ENCODE measurements at regions not wholly inside any gene's neighbourhood (a gene's known extent, or its start where the extent isn't known, plus 50 kb on each side); places are given as distances from the start of the nearest gene placed in this dataset.
"Not testable (repeated sequence)": the region's sequence is repeated elsewhere in the genome, so short reads cannot be mapped to it uniquely, and the experiment has no call there.

DNA sequence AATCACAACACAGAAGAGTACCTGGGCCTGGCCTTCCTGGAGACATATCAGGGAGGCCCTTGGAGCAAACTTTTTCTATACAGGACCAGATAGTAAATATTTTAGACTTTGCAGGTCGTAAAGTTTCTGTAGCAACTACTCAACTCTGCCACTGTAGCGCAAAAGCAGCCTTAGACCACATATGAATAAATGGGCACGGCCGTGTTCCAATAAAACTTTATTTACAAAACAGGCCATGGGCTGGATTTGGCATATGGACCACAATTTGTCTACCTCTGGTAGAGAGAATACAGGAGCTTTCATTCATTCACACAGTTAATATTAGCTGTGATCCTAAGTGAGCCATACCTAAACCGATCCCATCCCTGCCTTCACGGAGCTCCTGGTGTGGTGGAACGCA lies 98.6 kb upstream of the CAB39 start:
- Histone ChIP-seq H3K9ac (ENCODE audit: insufficient read length, low read depth) (no peak overlapping the region), H3K36me3 (ENCODE audit: insufficient read depth, insufficient read length, low read length) (no peaks in the 10 kb centered on the region), H3K9me3 (ENCODE audit: insufficient read depth, low read length) (no peaks in the 10 kb centered on the region), H3K4me1 (ENCODE audit: insufficient read depth, insufficient read length) (no peaks in the 10 kb centered on the region), H3K4me3 (ENCODE audit: insufficient read length, low read depth) (no peak overlapping the region), H3K27me3 (ENCODE audit: insufficient read depth, insufficient read length) (no peaks in the 10 kb centered on the region)
- TF ChIP-seq SUZ12 (IDR thresholded peaks at IDR 0.05; ENCODE audit: extremely low read depth, insufficient read depth, insufficient read length): no peak
- no peak for TF ChIP-seq ZNF274 (IDR thresholded peaks at IDR 0.05; ENCODE audit: low read depth, low read length)
- TF ChIP-seq YY1 (IDR thresholded peaks at IDR 0.05; ENCODE audit: insufficient read depth, insufficient read length): no peak
- DNase-seq (ENCODE audit: low read depth, low spot score): no peak

DNA sequence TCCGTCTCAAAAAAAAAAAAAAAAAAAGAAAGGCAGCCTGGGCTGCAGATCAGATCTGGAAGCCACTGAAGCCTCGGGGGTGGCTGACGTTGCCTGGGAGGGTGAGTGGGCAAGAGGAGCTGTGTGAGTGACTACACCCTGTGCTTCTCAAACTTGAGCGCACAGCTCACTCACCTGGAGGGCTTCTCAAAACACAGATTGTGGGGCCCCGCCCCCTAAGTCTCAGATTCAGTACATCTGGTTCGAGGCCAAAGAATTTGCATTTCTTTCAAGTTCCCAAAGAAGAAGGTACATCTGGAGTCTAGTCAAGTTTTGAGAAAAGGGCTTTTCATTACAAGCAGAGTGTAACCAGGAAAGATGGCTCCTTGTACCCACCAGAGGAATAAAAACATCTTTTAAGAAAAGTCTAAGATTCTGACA lies 97.7 kb upstream of the CAB39 start:
- Histone ChIP-seq H3K9me3 (ENCODE audit: insufficient read depth, low read length) (no peaks in the 10 kb centered on the region), H3K4me1 (ENCODE audit: insufficient read depth, insufficient read length) (no peaks in the 10 kb centered on the region), H3K36me3 (ENCODE audit: insufficient read depth, insufficient read length, low read length) (no peaks in the 10 kb centered on the region), H3K9ac (ENCODE audit: insufficient read length, low read depth) (no peak overlapping the region), H3K4me3 (ENCODE audit: insufficient read length, low read depth) (no peak overlapping the region), H3K27me3 (ENCODE audit: insufficient read depth, insufficient read length) (no peaks in the 10 kb centered on the region)
- no peak for DNase-seq (ENCODE audit: low read depth, low spot score)
- no peak for TF ChIP-seq YY1 (IDR thresholded peaks at IDR 0.05; ENCODE audit: insufficient read depth, insufficient read length)

DNA sequence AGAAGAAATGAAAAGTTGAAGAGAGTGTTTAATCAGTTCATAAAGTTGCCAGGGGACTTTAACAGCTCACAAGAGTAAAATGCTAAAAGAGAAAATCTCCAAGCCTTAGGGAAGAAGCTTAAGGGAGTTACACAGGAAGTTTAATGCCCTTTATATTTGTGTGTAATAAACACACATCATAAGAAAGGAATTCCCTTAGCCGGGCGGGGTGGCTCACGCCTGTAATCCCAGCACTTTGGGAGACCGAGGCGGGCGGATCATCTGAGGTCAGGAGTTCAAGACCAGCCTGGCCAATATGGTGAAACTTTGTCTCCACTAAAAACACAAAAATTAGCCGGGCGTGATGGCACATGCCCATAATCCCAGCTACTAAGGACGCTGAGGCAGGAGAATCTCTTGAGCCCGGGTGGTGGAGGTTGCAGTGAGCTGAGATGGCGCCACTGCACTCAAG lies 95.4 kb upstream of the CAB39 start:
- not testable (repeated sequence) for H3K27me3 ChIP-seq (ENCODE audit: insufficient read depth, insufficient read length); H3K9me3 ChIP-seq (ENCODE audit: insufficient read depth, low read length); H3K4me1 ChIP-seq (ENCODE audit: insufficient read depth, insufficient read length); H3K9ac ChIP-seq (ENCODE audit: insufficient read length, low read depth); H3K36me3 ChIP-seq (ENCODE audit: insufficient read depth, insufficient read length, low read length); H3K4me3 ChIP-seq (ENCODE audit: insufficient read length, low read depth); DNase-seq (ENCODE audit: low read depth, low spot score)

DNA sequence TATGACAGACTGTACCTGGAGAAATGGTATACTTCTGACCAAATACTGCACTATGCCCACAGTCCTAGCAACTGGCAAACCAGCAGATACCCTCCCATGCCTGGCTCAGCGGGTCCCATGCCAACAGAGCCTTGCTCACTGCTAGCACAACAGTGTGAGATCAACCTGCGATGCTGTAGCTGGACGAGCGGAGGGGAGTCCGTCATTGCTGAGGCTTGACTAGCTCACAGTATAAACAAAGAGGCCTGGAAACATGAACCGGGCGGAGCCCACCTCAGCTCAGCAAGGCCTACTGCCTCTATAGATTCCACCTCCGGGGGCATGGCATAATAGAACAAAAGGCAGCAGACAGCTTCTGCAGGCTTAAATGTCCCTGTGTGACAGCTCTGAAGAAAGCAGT lies 93.2 kb upstream of the CAB39 start:
- no peak overlapping the region for H3K4me3 ChIP-seq (ENCODE audit: insufficient read length, low read depth)
- H3K27me3 ChIP-seq (ENCODE audit: insufficient read depth, insufficient read length): no peaks in the 10 kb centered on the region
- H3K9ac ChIP-seq (ENCODE audit: insufficient read length, low read depth): no peak overlapping the region
- DNase-seq (ENCODE audit: low read depth, low spot score): no peak
- no peaks in the 10 kb centered on the region for H3K36me3 ChIP-seq (ENCODE audit: insufficient read depth, insufficient read length, low read length)
- H3K4me1 ChIP-seq (ENCODE audit: insufficient read depth, insufficient read length): no peaks in the 10 kb centered on the region
- TF ChIP-seq YY1 (IDR thresholded peaks at IDR 0.05; ENCODE audit: insufficient read depth, insufficient read length): no peak
- no peak for TF ChIP-seq SUZ12 (IDR thresholded peaks at IDR 0.05; ENCODE audit: extremely low read depth, insufficient read depth, insufficient read length)
- no peak for TF ChIP-seq ZNF274 (IDR thresholded peaks at IDR 0.05; ENCODE audit: low read depth, low read length)
- H3K9me3 ChIP-seq (ENCODE audit: insufficient read depth, low read length): no peaks in the 10 kb centered on the region

DNA sequence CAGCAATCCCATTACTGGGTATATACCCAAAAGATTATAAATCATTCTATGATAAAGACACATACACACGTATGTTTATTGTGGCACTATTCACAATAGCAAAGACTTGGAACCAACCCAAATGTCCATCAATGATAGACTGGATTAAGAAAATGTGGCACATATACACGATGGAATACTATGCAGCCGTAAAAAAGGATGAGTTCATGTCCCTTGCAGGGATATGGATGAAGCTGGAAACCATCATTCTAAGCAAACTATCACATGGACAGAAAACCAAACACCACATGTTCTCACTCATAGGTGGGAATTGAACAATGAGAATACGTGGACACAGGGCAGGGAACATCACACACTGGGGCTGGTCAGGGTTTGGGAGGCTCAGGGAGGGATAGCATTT lies 87.4 kb upstream of the CAB39 start:
- H3K36me3 ChIP-seq (ENCODE audit: insufficient read depth, insufficient read length, low read length); H3K27me3 ChIP-seq (ENCODE audit: insufficient read depth, insufficient read length); DNase-seq (ENCODE audit: low read depth, low spot score); H3K4me1 ChIP-seq (ENCODE audit: insufficient read depth, insufficient read length); H3K9ac ChIP-seq (ENCODE audit: insufficient read length, low read depth); H3K9me3 ChIP-seq (ENCODE audit: insufficient read depth, low read length); H3K4me3 ChIP-seq (ENCODE audit: insufficient read length, low read depth): not testable (repeated sequence)

DNA sequence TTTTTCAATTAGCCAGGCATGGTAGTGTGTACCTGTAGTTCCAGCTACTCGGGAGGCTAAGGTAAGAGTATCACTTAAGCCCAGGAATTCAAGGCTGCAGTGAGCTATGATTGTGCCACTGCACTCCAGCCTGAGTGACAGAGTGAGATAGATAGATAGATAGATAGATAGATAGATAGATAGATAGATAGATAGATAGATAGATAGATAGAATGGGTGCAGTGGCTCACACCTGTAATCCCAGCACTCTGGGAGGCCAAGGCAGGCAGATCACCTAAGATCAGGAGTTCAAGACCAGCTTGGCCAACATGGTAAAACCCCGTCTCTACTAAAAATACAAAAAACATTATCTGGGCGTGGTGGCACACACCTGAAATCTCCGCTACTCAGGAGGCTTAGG lies 85.6 kb upstream of the CAB39 start:
- not testable (repeated sequence) for H3K36me3 ChIP-seq (ENCODE audit: insufficient read depth, insufficient read length, low read length); H3K4me3 ChIP-seq (ENCODE audit: insufficient read length, low read depth); DNase-seq (ENCODE audit: low read depth, low spot score); H3K4me1 ChIP-seq (ENCODE audit: insufficient read depth, insufficient read length); H3K27me3 ChIP-seq (ENCODE audit: insufficient read depth, insufficient read length); H3K9ac ChIP-seq (ENCODE audit: insufficient read length, low read depth); H3K9me3 ChIP-seq (ENCODE audit: insufficient read depth, low read length)

DNA sequence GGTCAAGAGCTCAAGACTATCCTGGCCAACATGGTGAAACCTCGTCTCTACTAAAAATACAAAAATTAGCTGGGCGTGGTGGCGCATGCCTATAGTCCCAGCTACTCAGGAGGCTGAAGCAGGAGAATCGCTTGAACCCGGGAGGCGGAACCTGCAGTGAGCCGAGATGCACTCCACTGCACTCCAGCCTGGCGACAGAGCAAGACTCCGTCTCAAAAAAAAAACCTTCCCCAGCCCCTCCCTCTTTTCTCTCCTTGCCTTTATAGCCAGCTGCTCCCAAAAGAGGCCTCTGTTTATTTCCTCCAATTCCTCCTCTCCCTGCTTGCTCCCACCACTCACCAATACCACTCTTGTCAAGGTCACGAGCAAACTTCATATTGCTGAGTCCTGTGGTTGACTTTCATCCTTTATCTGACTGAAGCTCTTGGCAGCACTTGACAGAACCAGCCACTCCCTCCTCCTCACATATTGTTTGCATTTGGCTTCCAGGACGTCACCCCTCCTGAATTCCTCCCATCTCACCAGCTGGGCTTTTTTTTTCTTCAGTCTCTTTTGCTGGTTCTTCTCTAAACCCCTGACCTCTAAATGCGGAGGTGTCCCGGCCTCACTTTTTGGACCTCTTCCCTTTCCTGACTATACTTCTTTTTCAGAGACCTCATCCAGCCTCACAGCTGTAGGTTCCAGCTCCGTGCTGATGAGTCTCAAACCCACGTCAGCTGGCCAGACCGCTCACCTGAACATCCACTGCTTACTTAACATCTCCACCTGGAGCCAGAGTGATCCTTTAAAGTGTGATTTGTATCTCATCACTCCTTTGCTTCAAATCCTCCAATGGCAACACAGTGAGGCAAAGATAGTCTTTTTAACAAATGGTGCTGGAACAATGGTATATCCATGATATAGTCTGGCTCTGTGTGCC lies 84.6 kb upstream of the CAB39 start:
- Histone ChIP-seq H3K9me3 (ENCODE audit: insufficient read depth, low read length) (no peaks in the 10 kb centered on the region), H3K9ac (ENCODE audit: insufficient read length, low read depth) (no peak overlapping the region), H3K4me1 (ENCODE audit: insufficient read depth, insufficient read length) (peaks cover 2% of the 10 kb centered on the region), H3K27me3 (ENCODE audit: insufficient read depth, insufficient read length) (no peaks in the 10 kb centered on the region), H3K36me3 (ENCODE audit: insufficient read depth, insufficient read length, low read length) (no peaks in the 10 kb centered on the region), H3K4me3 (ENCODE audit: insufficient read length, low read depth) (no peak overlapping the region)
- no peak for DNase-seq (ENCODE audit: low read depth, low spot score)
- no peak for TF ChIP-seq ZNF274 (IDR thresholded peaks at IDR 0.05; ENCODE audit: low read depth, low read length)

DNA sequence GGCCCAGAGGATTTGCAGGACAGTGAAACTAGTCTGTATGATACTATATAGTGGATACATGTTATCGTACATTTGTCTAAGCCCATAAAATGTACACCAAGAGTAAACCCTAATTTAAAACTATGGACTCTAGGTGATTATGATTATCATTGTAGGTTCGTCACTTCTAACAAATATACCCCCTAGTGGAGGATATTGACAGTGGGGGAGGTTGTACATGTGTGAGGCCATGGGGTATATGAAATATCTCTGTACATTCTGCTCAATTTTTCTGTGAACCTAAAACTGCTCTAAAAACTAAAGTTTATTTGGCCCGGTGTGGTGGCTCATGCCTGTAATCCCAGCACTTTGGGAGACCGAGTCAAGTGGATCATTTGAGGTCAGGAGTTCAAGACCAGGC lies 81.2 kb upstream of the CAB39 start:
- Histone ChIP-seq H3K27me3 (ENCODE audit: insufficient read depth, insufficient read length) (no peaks in the 10 kb centered on the region), H3K36me3 (ENCODE audit: insufficient read depth, insufficient read length, low read length) (no peaks in the 10 kb centered on the region), H3K9ac (ENCODE audit: insufficient read length, low read depth) (no peak overlapping the region), H3K4me1 (ENCODE audit: insufficient read depth, insufficient read length) (peaks cover 2% of the 10 kb centered on the region), H3K9me3 (ENCODE audit: insufficient read depth, low read length) (no peaks in the 10 kb centered on the region), H3K4me3 (ENCODE audit: insufficient read length, low read depth) (no peak overlapping the region)
- DNase-seq (ENCODE audit: low read depth, low spot score): no peak
- no peak for TF ChIP-seq ZNF274 (IDR thresholded peaks at IDR 0.05; ENCODE audit: low read depth, low read length)
- TF ChIP-seq SUZ12 (IDR thresholded peaks at IDR 0.05; ENCODE audit: extremely low read depth, insufficient read depth, insufficient read length): no peak
- TF ChIP-seq YY1 (IDR thresholded peaks at IDR 0.05; ENCODE audit: insufficient read depth, insufficient read length): no peak
